ENCODE measurements at regions not wholly inside any gene's neighbourhood (a gene's known extent, or its start where the extent isn't known, plus 50 kb on each side); places are given as distances from the start of the nearest gene placed in this dataset.
"Not testable (repeated sequence)": the region's sequence is repeated elsewhere in the genome, so short reads cannot be mapped to it uniquely, and the experiment has no call there.

- Histone ChIP-seq H3K9ac (ENCODE audit: low read length) (no peak overlapping the region), H3K9me3 (ENCODE audit: control insufficient read depth, insufficient read depth, low read depth, low read length) (no peaks in the 10 kb centered on the region), H3K4me1 (ENCODE audit: control insufficient read depth, insufficient read depth, low read length) (peaks cover 15% of the 10 kb centered on the region), H3K36me3 (ENCODE audit: control insufficient read depth, insufficient read depth, low read length) (no peaks in the 10 kb centered on the region), H3K27ac (ENCODE audit: low read depth, low read length) (no peak overlapping the region), H3K4me3 (ENCODE audit: low read depth, low read length) (no peak overlapping the region), H3K27me3 (ENCODE audit: control insufficient read depth, insufficient read depth, low read length) (no peaks in the 10 kb centered on the region)
Observed at GRCh38 chr6:130629640-130630039, 197.6 kb upstream of the SMLR1 start.

GRCh38 chr6:130632277-130632676 lies 194.9 kb upstream of the SMLR1 start:
- no peak overlapping the region for H3K4me3 ChIP-seq (ENCODE audit: low read depth, low read length)
- H3K27ac ChIP-seq (ENCODE audit: low read depth, low read length), result no peak overlapping the region
- no peaks in the 10 kb centered on the region for H3K9me3 ChIP-seq (ENCODE audit: control insufficient read depth, insufficient read depth, low read depth, low read length)
- H3K36me3 ChIP-seq (ENCODE audit: control insufficient read depth, insufficient read depth, low read length), result no peaks in the 10 kb centered on the region
- H3K4me1 ChIP-seq (ENCODE audit: control insufficient read depth, insufficient read depth, low read length), result 0 out of 2 replicates have a peak, but pooled peaks cover 10% of the 10 kb centered on the region
- no peaks in the 10 kb centered on the region for H3K27me3 ChIP-seq (ENCODE audit: control insufficient read depth, insufficient read depth, low read length)
- H3K9ac ChIP-seq (ENCODE audit: low read length), result no peak overlapping the region

GRCh38 chr6:130632897-130633296 lies 194.3 kb upstream of the SMLR1 start:
- H3K4me1 ChIP-seq (ENCODE audit: control insufficient read depth, insufficient read depth, low read length), result 0 out of 2 replicates have a peak, but pooled peaks cover 10% of the 10 kb centered on the region
- no peak overlapping the region for H3K27ac ChIP-seq (ENCODE audit: low read depth, low read length)
- no peaks in the 10 kb centered on the region for H3K36me3 ChIP-seq (ENCODE audit: control insufficient read depth, insufficient read depth, low read length)
- H3K9ac ChIP-seq (ENCODE audit: low read length), result no peak overlapping the region
- H3K4me3 ChIP-seq (ENCODE audit: low read depth, low read length), result no peak overlapping the region
- no peaks in the 10 kb centered on the region for H3K27me3 ChIP-seq (ENCODE audit: control insufficient read depth, insufficient read depth, low read length)
- no peaks in the 10 kb centered on the region for H3K9me3 ChIP-seq (ENCODE audit: control insufficient read depth, insufficient read depth, low read depth, low read length)

GRCh38 chr6:130643361-130643760 lies 183.8 kb upstream of the SMLR1 start:
- H3K36me3 ChIP-seq (ENCODE audit: control insufficient read depth, insufficient read depth, low read length), result no peaks in the 10 kb centered on the region
- peaks cover 31% of the 10 kb centered on the region for H3K9me3 ChIP-seq (ENCODE audit: control insufficient read depth, insufficient read depth, low read depth, low read length)

GRCh38 chr6:130644175-130644574 lies 183.0 kb upstream of the SMLR1 start:
- no peak overlapping the region for H3K4me3 ChIP-seq (ENCODE audit: low read depth, low read length)
- no peak overlapping the region for H3K9ac ChIP-seq (ENCODE audit: low read length)
- H3K4me1 ChIP-seq (ENCODE audit: control insufficient read depth, insufficient read depth, low read length), result no peaks in the 10 kb centered on the region
- peaks cover 31% of the 10 kb centered on the region for H3K9me3 ChIP-seq (ENCODE audit: control insufficient read depth, insufficient read depth, low read depth, low read length)
- no peaks in the 10 kb centered on the region for H3K36me3 ChIP-seq (ENCODE audit: control insufficient read depth, insufficient read depth, low read length)
- no peaks in the 10 kb centered on the region for H3K27me3 ChIP-seq (ENCODE audit: control insufficient read depth, insufficient read depth, low read length)
- H3K27ac ChIP-seq (ENCODE audit: low read depth, low read length), result no peak overlapping the region

More at GRCh38 chr6:130643361-130643760, 183.8 kb upstream of the SMLR1 start:
- H3K4me3 ChIP-seq (ENCODE audit: low read depth, low read length), result no peak overlapping the region
- H3K27ac ChIP-seq (ENCODE audit: low read depth, low read length), result no peak overlapping the region
- H3K9ac ChIP-seq (ENCODE audit: low read length), result no peak overlapping the region
- H3K4me1 ChIP-seq (ENCODE audit: control insufficient read depth, insufficient read depth, low read length), result no peaks in the 10 kb centered on the region
- no peaks in the 10 kb centered on the region for H3K27me3 ChIP-seq (ENCODE audit: control insufficient read depth, insufficient read depth, low read length)

- H3K4me3 ChIP-seq (ENCODE audit: low read depth, low read length); H3K27me3 ChIP-seq (ENCODE audit: control insufficient read depth, insufficient read depth, low read length); H3K36me3 ChIP-seq (ENCODE audit: control insufficient read depth, insufficient read depth, low read length); H3K27ac ChIP-seq (ENCODE audit: low read depth, low read length); H3K4me1 ChIP-seq (ENCODE audit: control insufficient read depth, insufficient read depth, low read length); H3K9ac ChIP-seq (ENCODE audit: low read length): not testable (repeated sequence)
- H3K9me3 ChIP-seq (ENCODE audit: control insufficient read depth, insufficient read depth, low read depth, low read length), result peaks cover 31% of the 10 kb centered on the region
Observed at GRCh38 chr6:130644769-130645168, 182.4 kb upstream of the SMLR1 start.

- Histone ChIP-seq H3K36me3 (ENCODE audit: control insufficient read depth, insufficient read depth, low read length) (no peaks in the 10 kb centered on the region), H3K27ac (ENCODE audit: low read depth, low read length) (no peak overlapping the region), H3K4me3 (ENCODE audit: low read depth, low read length) (no peak overlapping the region), H3K9ac (ENCODE audit: low read length) (no peak overlapping the region), H3K4me1 (ENCODE audit: control insufficient read depth, insufficient read depth, low read length) (no peaks in the 10 kb centered on the region), H3K9me3 (ENCODE audit: control insufficient read depth, insufficient read depth, low read depth, low read length) (peaks cover 31% of the 10 kb centered on the region), H3K27me3 (ENCODE audit: control insufficient read depth, insufficient read depth, low read length) (no peaks in the 10 kb centered on the region)
Observed at GRCh38 chr6:130647246-130647645, 180.0 kb upstream of the SMLR1 start.

- Histone ChIP-seq H3K4me1 (ENCODE audit: control insufficient read depth, insufficient read depth, low read length) (no peaks in the 10 kb centered on the region), H3K36me3 (ENCODE audit: control insufficient read depth, insufficient read depth, low read length) (no peaks in the 10 kb centered on the region), H3K9me3 (ENCODE audit: control insufficient read depth, insufficient read depth, low read depth, low read length) (no peaks in the 10 kb centered on the region), H3K9ac (ENCODE audit: low read length) (no peak overlapping the region), H3K27me3 (ENCODE audit: control insufficient read depth, insufficient read depth, low read length) (no peaks in the 10 kb centered on the region), H3K27ac (ENCODE audit: low read depth, low read length) (no peak overlapping the region), H3K4me3 (ENCODE audit: low read depth, low read length) (no peak overlapping the region)
Observed at GRCh38 chr6:130655586-130655985, 171.6 kb upstream of the SMLR1 start.

GRCh38 chr6:130661077-130661476 lies 166.1 kb upstream of the SMLR1 start:
- H3K27me3 ChIP-seq (ENCODE audit: control insufficient read depth, insufficient read depth, low read length), result no peaks in the 10 kb centered on the region
- no peak overlapping the region for H3K9ac ChIP-seq (ENCODE audit: low read length)
- no peak overlapping the region for H3K4me3 ChIP-seq (ENCODE audit: low read depth, low read length)
- no peak overlapping the region for H3K27ac ChIP-seq (ENCODE audit: low read depth, low read length)
- no peaks in the 10 kb centered on the region for H3K9me3 ChIP-seq (ENCODE audit: control insufficient read depth, insufficient read depth, low read depth, low read length)
- H3K4me1 ChIP-seq (ENCODE audit: control insufficient read depth, insufficient read depth, low read length), result no peaks in the 10 kb centered on the region
- H3K36me3 ChIP-seq (ENCODE audit: control insufficient read depth, insufficient read depth, low read length), result no peaks in the 10 kb centered on the region

GRCh38 chr6:130666786-130667185 lies 160.4 kb upstream of the SMLR1 start:
- H3K27me3 ChIP-seq (ENCODE audit: control insufficient read depth, insufficient read depth, low read length), result no peaks in the 10 kb centered on the region
- H3K36me3 ChIP-seq (ENCODE audit: control insufficient read depth, insufficient read depth, low read length), result no peaks in the 10 kb centered on the region
- no peak overlapping the region for H3K9ac ChIP-seq (ENCODE audit: low read length)
- no peak overlapping the region for H3K27ac ChIP-seq (ENCODE audit: low read depth, low read length)
- H3K4me1 ChIP-seq (ENCODE audit: control insufficient read depth, insufficient read depth, low read length), result no peaks in the 10 kb centered on the region
- H3K4me3 ChIP-seq (ENCODE audit: low read depth, low read length), result no peak overlapping the region
- H3K9me3 ChIP-seq (ENCODE audit: control insufficient read depth, insufficient read depth, low read depth, low read length), result no peaks in the 10 kb centered on the region

- Histone ChIP-seq H3K9me3 (ENCODE audit: control insufficient read depth, insufficient read depth, low read depth, low read length) (no peaks in the 10 kb centered on the region), H3K4me1 (ENCODE audit: control insufficient read depth, insufficient read depth, low read length) (no peaks in the 10 kb centered on the region), H3K27ac (ENCODE audit: low read depth, low read length) (no peak overlapping the region), H3K36me3 (ENCODE audit: control insufficient read depth, insufficient read depth, low read length) (no peaks in the 10 kb centered on the region), H3K9ac (ENCODE audit: low read length) (no peak overlapping the region), H3K4me3 (ENCODE audit: low read depth, low read length) (no peak overlapping the region), H3K27me3 (ENCODE audit: control insufficient read depth, insufficient read depth, low read length) (no peaks in the 10 kb centered on the region)
Observed at GRCh38 chr6:130670142-130670541, 157.1 kb upstream of the SMLR1 start.

GRCh38 chr6:130671119-130671518 lies 156.1 kb upstream of the SMLR1 start:
- Histone ChIP-seq H3K27me3 (ENCODE audit: control insufficient read depth, insufficient read depth, low read length) (no peaks in the 10 kb centered on the region), H3K9ac (ENCODE audit: low read length) (no peak overlapping the region), H3K4me3 (ENCODE audit: low read depth, low read length) (no peak overlapping the region), H3K9me3 (ENCODE audit: control insufficient read depth, insufficient read depth, low read depth, low read length) (no peaks in the 10 kb centered on the region), H3K4me1 (ENCODE audit: control insufficient read depth, insufficient read depth, low read length) (no peaks in the 10 kb centered on the region), H3K27ac (ENCODE audit: low read depth, low read length) (no peak overlapping the region), H3K36me3 (ENCODE audit: control insufficient read depth, insufficient read depth, low read length) (no peaks in the 10 kb centered on the region)

All from HUES6 (cell line).